ENCODE measurements at regions not wholly inside any gene's neighbourhood (a gene's known extent, or its start where the extent isn't known, plus 50 kb on each side); places are given as distances from the start of the nearest gene placed in this dataset.
"Not testable (repeated sequence)": the region's sequence is repeated elsewhere in the genome, so short reads cannot be mapped to it uniquely, and the experiment has no call there.

GRCh38 chr3:112736805-112737566 lies 96.0 kb upstream of the CCDC80 start:
- DNase-seq (ENCODE audit: low spot score) (no peak), FAIRE-seq (no peak)

- FAIRE-seq = no peak
- DNase-seq (ENCODE audit: low spot score) = no peak
Measured at GRCh38 chr3:112736386-112736785, 95.4 kb upstream of the CCDC80 start.

DNA sequence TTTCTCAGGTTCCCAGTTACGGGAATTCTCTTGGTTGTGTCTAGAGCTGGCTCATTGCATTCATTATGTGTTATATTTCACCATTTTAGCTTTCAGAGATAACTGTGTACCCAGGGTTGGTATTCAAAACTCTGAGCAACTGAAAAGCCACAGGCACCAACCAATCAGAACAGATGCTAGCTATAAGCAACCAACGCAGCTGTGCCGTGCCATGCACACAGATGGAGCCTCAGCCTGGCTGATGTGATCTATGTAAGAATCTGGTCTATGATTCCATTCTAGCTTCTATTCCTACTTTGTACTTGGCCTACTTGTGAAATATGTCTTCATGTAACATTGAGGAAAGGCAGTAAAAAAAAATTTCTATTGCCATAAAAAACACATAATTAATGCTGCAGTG lies 95.0 kb upstream of the CCDC80 start:
- DNase-seq (ENCODE audit: low spot score) (no peak), FAIRE-seq (no peak)

DNA sequence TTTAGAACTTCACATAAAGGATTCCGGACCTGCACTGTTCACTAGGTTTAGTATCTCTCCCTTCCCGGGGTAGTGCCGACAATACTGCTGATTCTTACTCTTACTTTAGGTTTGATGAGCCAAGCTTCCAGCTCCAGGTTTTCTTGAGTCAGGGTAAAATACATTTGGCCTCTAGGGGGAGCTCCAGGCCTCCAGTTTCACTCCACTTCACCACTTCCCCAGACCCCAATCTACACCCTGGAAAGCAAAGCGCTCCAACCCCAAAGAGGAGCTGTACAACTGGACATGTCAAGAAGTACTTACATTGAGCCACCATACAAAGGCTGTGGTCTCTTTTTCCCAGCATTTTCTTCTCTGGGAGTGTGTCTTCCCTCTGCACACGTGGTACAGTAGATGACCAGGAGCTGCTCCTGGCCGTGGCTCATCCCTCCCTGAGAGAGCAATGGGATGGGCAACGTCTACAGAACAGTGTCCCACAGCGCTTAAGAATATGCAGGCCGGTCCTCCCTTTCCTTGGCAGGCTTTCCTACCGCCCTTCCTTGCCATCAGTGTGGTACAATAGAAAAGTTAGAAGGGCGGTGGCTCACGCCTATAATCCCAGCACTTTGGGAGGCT lies 93.9 kb upstream of the CCDC80 start:
- peak; percentile 37 for DNase-seq (ENCODE audit: low spot score)
- no peak for FAIRE-seq

- FAIRE-seq (no peak), DNase-seq (ENCODE audit: low spot score) (no peak)
Measured at GRCh38 chr3:112734171-112734570, 93.2 kb upstream of the CCDC80 start.

DNA sequence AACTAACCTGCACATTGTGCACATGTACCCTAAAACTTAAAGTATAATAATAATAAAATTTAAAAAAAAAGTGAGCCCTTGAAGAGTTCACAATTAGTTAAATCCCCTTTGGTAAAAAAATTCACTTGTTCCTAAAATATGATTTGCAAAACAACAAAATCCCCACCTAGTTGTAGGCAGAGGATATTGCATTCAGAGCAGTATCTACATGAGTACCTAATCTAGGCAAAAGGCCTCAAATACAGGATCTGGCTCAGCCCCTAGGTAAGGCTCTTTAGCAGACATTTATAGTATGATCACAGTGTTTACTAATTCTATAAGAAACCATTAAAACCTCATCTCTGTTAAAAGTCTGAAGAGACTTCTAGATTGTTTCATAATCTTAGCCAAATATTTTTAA lies 89.3 kb upstream of the CCDC80 start:
- no peak for FAIRE-seq

GRCh38 chr3:112721231-112721630 lies 80.3 kb upstream of the CCDC80 start:
- FAIRE-seq (no peak), DNase-seq (ENCODE audit: low spot score) (no peak)

More for the DNA sequence above, 89.3 kb upstream of the CCDC80 start:
- DNase-seq (ENCODE audit: low spot score) = no peak

GRCh38 chr3:112718967-112719366 lies 78.0 kb upstream of the CCDC80 start:
- DNase-seq (ENCODE audit: low spot score) = no peak
- FAIRE-seq = no peak

DNA sequence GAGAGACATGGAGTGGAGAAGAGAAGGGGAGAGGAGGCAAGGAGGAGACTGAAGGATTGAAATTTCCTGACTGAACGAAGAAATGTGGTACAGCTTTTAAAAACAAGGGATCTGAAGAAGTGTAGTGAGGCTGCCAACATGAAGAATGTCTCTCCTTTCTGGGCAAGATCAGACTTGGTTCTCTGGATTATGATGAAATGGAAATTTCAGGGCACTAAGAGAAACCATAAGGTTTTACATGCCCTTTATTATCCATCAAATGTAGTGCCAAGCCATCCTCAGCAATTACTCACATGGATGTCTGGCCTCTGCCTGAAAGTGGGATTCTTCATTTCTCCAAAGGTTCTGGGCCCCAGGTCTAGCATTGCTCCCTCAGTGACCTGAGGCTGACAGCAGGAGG lies 77.6 kb upstream of the CCDC80 start:
- FAIRE-seq (no peak), DNase-seq (ENCODE audit: low spot score) (no peak)

- DNase-seq (ENCODE audit: low spot score) = no peak
- no peak for FAIRE-seq
Measured at GRCh38 chr3:112709911-112710310, 69.0 kb upstream of the CCDC80 start.

DNA sequence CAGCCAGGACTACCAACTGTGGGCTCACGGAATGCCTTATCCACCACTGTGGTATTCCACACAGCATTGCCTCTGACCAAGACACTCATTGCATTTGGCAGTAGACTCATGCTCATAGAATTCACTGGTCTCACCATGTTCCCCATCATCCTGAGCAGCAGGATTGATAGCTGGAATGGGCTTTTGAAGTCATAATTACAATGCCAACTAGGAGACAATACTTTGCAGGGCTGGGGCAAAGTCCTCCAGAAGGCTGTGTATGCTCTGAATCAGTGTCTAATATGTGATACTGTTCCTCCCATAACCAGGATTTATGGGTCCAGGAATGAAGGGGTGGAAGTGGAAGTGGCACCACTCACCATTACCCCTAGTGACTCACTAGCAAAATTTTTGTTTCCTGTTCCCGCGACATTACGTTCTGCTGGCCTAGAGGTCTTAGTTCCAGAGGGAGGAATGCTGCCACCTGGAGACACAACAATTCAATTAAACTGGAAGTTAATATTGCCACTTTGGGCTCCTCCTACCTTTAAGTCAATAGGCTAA lies 58.6 kb upstream of the CCDC80 start:
- DNase-seq (ENCODE audit: low spot score) = peak; percentile 92
- peak; percentile 77 for FAIRE-seq

DNA sequence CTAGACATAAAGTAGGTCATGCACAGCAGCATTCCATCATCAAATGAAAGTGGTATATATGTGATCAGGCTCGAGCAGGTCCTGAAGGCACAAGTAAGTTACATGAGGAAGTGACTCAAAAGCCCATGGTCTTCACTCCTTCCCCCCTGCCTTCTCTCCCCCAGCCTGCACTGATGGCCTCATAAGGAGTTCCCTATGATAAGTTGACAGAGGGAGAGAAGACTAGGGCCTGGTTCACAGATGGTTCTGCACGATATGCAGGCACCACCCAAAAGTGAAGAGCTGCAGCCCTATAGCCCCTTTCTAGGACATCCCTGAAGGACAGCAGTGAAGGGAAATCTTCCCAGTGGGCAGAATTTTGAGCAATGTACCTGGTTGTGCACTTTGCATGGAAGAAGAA lies 57.5 kb upstream of the CCDC80 start:
- not testable (repeated sequence) for FAIRE-seq

GRCh38 chr3:112696244-112696643 lies 55.3 kb upstream of the CCDC80 start:
- DNase-seq (ENCODE audit: low spot score); FAIRE-seq: not testable (repeated sequence)

More for the DNA sequence above, 57.5 kb upstream of the CCDC80 start:
- DNase-seq (ENCODE audit: low spot score) = not testable (repeated sequence)

DNA sequence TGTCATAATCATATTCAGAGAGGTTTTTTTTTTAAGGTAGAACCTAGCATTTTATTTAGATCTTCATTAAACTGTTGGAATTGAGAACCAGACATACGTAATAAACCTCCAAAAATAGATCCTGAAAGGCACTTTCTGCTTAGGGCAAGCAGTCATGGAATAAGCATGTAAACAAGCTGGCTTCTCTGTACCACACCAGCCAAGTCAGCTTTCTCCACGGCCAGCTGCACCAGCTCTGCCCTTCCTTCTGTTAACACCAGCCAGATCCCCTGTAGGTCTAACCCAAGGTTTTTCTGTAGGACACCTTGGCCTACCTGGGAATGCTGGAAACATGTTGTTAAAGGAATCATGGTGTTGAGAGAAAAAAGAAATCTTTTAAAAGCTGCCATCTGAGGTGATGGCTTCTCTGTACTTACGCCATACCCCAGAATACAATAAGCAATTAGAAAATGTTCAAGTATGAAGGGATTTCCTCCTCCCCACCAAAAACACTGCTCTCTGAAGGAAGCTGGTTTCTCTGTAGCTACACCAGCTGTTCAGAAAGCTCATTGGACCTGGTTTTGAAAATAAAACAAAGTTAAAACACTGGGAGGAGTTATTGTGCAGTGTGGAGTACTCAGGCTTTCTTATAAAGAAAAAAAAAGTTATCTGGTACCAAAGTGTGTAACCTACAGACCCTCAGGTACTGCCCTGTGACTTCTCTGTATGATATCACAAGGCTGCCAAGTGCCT lies 54.6 kb upstream of the CCDC80 start:
- DNase-seq (ENCODE audit: low spot score); FAIRE-seq: not testable (repeated sequence)

DNA sequence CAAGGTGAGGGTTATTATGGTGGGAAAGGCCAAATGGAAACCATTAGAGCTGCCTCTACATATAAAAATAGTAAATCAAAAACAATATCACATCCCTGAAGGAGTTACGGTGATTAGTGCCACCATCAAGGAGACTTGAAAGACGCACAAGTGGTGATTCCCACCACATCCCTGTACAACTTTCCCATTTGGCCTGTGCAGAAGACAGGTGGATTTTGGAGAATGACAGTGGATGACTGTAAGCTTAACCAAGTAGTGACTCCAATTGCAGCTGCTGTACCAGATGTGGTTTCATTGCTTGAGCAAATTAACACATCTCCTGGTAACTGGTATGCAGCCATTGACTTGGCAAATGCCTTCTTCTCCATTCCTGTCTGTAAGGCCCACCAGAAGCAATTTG lies 54.0 kb upstream of the CCDC80 start:
- not testable (repeated sequence) for DNase-seq (ENCODE audit: low spot score); FAIRE-seq

DNA sequence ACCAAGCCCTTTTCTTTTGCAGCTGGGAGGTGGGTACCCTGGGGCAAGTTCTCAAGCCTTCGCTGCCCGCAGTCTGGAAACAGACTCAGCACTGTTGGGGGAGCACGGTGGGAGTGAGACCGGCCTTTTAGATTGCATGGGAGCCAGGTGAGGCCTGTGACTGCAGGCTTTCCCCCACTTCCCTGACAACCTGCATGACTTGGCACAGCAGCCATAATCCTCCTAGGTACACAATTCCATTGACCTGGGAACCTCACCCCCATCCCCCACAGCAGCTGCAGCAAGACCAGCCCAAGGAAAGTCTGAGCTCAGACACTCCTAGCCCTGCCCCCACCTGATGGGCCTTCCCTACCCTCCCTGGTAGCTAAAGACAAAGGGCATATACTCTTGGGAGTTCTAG lies 52.2 kb upstream of the CCDC80 start:
- FAIRE-seq (no peak), DNase-seq (ENCODE audit: low spot score) (no peak)

Measured in RCC 7860 (cell line).